ENCODE measurements at regions not wholly inside any gene's neighbourhood (a gene's known extent, or its start where the extent isn't known, plus 50 kb on each side); places are given as distances from the start of the nearest gene placed in this dataset.

- no peak overlapping the region for H3K4me3 ChIP-seq (ENCODE audit: low read depth, low read length)
- no peak for TF ChIP-seq CTCF (IDR thresholded peaks at IDR 0.05; ENCODE audit: low read depth, low read length)
These were observed 131.1 kb downstream of the FAM161A start for GRCh38 chr2:61722800-61723199.

GRCh38 chr2:61722318-61722717 lies 131.5 kb downstream of the FAM161A start:
- TF ChIP-seq CTCF (IDR thresholded peaks at IDR 0.05; ENCODE audit: low read depth, low read length), result no peak

GRCh38 chr2:61721382-61721781 lies 132.5 kb downstream of the FAM161A start:
- TF ChIP-seq CTCF (IDR thresholded peaks at IDR 0.05; ENCODE audit: low read depth, low read length), result no peak
- H3K4me3 ChIP-seq (ENCODE audit: low read depth, low read length), result no peak overlapping the region

More at GRCh38 chr2:61722318-61722717, 131.5 kb downstream of the FAM161A start:
- H3K4me3 ChIP-seq (ENCODE audit: low read depth, low read length), result no peak overlapping the region

GRCh38 chr2:61720911-61721310 lies 132.9 kb downstream of the FAM161A start:
- H3K4me3 ChIP-seq (ENCODE audit: low read depth, low read length), result no peak overlapping the region
- no peak for TF ChIP-seq CTCF (IDR thresholded peaks at IDR 0.05; ENCODE audit: low read depth, low read length)

GRCh38 chr2:61718965-61719364 lies 134.9 kb downstream of the FAM161A start:
- no peak for TF ChIP-seq CTCF (IDR thresholded peaks at IDR 0.05; ENCODE audit: low read depth, low read length)
- H3K4me3 ChIP-seq (ENCODE audit: low read depth, low read length), result no peak overlapping the region

GRCh38 chr2:61715506-61715905 lies 138.4 kb downstream of the FAM161A start:
- TF ChIP-seq CTCF (IDR thresholded peaks at IDR 0.05; ENCODE audit: low read depth, low read length), result no peak
- H3K4me3 ChIP-seq (ENCODE audit: low read depth, low read length), result no peak overlapping the region

GRCh38 chr2:61714210-61714609 lies 139.7 kb downstream of the FAM161A start:
- TF ChIP-seq CTCF (IDR thresholded peaks at IDR 0.05; ENCODE audit: low read depth, low read length), result no peak
- no peak overlapping the region for H3K4me3 ChIP-seq (ENCODE audit: low read depth, low read length)

Measured in WI38 (cell line).